Cardiac fibroblast (primary cell): ENCODE measurements at regions not wholly inside any gene's neighbourhood (a gene's known extent, or its start where the extent isn't known, plus 50 kb on each side); places are given as distances from the start of the nearest gene placed in this dataset.
"Not testable (repeated sequence)": the region's sequence is repeated elsewhere in the genome, so short reads cannot be mapped to it uniquely, and the experiment has no call there.

Experiments
- DNase-seq, 2 donors: peaks; one replicate each; pipeline versions ENCODE4 v3.0.0 to v3.0.0-alpha.2; 2010; ENCODE audit warnings: low read depth in 2 of 2
- H3K4me3 ChIP-seq, 2 donors: replicated peaks in 1 of 2; 1 replicate in 1 of 2; 2 replicates in 1 of 2; pipeline ENCODE4 v1.5.1; 2011; ENCODE audit warnings: low read depth in 2 of 2, low read length in 2 of 2, mild to moderate bottlenecking in 2 of 2, moderate library complexity in 1 of 2
- CTCF ChIP-seq: IDR thresholded peaks from one replicate; pipeline ENCODE4 v1.5.1; 2011; ENCODE audit warnings: low read depth, mild to moderate bottlenecking, low read length, inconsistent platforms

GRCh38 chr14:71400871-71401321, 493.6 kb downstream of the PCNX1 start:
- TF ChIP-seq CTCF = no peak
- DNase-seq = peak; percentile 41 to 47
- H3K4me3 ChIP-seq = no peak overlapping the region

DNA sequence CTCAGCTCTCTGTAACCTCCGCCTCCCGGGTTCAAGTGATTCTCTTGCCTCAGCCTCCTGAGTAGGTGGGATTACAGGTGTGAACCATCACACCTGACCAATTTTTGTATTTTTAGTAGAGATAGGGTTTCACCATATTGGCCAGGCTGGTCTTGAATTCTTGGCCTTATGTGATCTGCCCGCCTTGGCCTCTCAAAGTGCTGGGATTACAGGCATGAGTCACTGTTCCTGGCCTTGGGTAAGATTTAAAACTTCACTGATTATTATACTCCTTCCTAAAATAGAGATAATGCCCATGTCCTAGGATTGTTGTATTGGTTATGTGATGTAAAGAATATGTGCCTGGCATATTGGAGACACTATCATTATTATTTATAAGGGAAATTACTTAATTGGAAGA, 495.2 kb downstream of the PCNX1 start:
- H3K4me3 ChIP-seq = not testable (repeated sequence)
- peak; percentile 40 to 65 for DNase-seq

GRCh38 chr14:71403656-71404055, 496.4 kb downstream of the PCNX1 start:
- no peak overlapping the region for H3K4me3 ChIP-seq
- TF ChIP-seq CTCF = no peak
- peak; percentile 49 to 53 for DNase-seq

DNA sequence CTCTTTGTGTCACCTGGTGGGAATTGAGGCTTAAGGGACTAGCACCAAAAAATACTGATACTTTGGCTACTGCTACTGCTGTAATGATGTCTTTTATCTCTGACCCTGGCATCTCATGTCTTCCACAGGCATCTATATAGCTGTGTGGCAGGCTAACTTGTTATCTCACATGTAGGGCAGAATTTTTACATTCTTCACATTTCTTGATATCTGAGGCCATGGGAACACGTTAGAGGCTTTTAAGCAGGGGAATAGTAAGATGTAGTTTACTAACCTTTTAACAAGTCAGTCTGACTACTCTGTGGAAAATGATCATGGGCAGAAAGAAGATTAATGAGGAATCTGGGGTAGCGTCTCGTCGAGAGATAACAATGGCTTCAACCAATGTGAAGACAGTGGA, 498.4 kb downstream of the PCNX1 start:
- no peak for TF ChIP-seq CTCF
- H3K4me3 ChIP-seq = no peak overlapping the region
- no peak for DNase-seq

- DNase-seq = peak in 1 of 2 donors; percentile 51
- TF ChIP-seq CTCF = no peak
- H3K4me3 ChIP-seq = no peak overlapping the region
Observed at GRCh38 chr14:71408362-71409030, 501.2 kb downstream of the PCNX1 start.

- TF ChIP-seq CTCF = no peak
- peak in 1 of 2 donors; percentile 44 for DNase-seq
- H3K4me3 ChIP-seq = no peak overlapping the region
Observed at GRCh38 chr14:71410578-71411284, 503.5 kb downstream of the PCNX1 start.

GRCh38 chr14:71411285-71411595, 504.0 kb downstream of the PCNX1 start:
- no peak for TF ChIP-seq CTCF
- H3K4me3 ChIP-seq = no peak overlapping the region
- no peak for DNase-seq
